HL-60/S4 treated with retinoic acid at 250 ng/mL for 4 days and 3 days (cell line): ENCODE measurements at regions not wholly inside any gene's neighbourhood (a gene's known extent, or its start where the extent isn't known, plus 50 kb on each side); places are given as distances from the start of the nearest gene placed in this dataset.
"Not testable (repeated sequence)": the region's sequence is repeated elsewhere in the genome, so short reads cannot be mapped to it uniquely, and the experiment has no call there.

Experiments
- in situ Hi-C: fragments of 300-500 bp; cut with MboI; formaldehyde crosslinking; loops from 2 replicates; pipeline ENCODE4 v1.7.0; 2022; ENCODE audit warnings: low sequenced_read_pairs

DNA sequence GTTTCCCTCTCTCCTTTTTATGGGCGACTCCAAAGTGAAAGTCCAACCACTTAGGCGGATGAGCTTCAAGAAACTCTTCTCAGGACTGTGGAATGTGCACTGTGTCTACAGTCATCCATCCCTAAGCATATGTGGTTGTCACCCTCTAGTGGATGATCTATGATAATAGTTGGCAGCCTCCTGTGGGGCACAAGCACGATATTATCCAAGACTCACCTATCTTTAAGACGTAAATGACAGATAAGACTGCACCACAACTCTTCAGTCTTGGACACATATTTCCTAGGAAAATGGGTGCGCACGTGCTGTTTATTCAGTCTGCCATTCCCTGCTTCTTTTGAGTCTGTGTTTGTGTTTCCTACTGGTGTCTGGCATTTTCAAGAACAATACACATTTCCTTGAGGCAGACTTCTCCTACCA, 145.5 kb upstream of the CTAGE1 start:
- in situ Hi-C loops, result loop anchor here (10.0 kb wide), 1 partner anchor 638 kb away; no protein-coding TSS in a partner anchor

DNA sequence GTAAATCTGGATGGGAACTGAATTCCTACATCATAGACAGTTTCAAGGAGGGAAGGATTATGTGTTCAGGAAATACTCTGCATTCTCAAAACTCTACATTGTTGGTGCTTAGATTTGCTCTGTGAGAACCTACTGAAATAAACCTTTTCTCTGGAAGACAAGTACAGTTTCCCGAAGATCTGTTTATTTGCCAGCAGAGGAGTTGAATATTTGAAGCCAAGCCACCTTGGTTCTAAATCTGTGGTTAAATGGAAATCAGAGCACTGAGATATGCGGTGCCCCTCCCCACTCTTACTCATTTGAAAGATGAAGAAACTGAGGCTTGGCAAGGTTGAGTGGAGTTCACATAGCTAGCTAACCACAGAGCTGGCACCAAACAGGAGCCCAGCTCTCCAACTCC, 146.3 kb upstream of the CTAGE1 start:
- in situ Hi-C loops, result loop anchor here (10.0 kb wide), 1 partner anchor 639 kb away; no protein-coding TSS in a partner anchor

DNA sequence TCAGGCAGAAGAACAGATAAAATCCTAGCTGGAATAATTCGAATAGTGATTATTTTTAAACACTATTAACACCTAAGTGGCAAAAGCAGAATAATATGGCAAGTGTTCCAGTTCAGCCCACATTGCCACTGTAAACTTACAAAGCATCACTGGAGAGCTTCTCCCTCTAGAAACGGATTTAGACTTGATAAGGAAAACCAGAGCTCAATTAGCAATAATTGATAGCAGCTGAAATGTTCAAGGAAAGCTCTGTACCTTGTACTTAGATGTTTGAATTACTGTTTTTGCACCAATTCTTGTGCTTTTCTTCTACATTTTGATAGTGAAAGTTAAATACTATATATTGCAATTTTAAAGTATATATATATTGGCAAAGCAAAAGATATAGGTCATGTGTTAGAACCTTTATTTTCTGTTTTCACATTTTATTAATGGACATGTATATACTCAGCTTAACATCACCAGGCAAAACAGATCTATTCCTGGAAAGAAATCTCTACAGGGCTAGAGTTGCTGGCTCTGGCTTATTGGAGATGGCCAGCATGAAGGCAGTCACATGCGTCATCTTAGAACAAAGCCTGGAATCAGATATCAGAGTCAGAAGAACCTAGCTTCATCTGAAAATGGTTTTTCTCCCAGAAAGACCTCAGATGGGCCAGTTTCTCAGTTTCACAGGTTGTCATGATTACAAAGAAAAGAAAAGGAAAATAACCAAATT, 149.1 kb upstream of the CTAGE1 start:
- in situ Hi-C loops, result loop anchor here (10.0 kb wide), 1 partner anchor 642 kb away; no protein-coding TSS in a partner anchor

DNA sequence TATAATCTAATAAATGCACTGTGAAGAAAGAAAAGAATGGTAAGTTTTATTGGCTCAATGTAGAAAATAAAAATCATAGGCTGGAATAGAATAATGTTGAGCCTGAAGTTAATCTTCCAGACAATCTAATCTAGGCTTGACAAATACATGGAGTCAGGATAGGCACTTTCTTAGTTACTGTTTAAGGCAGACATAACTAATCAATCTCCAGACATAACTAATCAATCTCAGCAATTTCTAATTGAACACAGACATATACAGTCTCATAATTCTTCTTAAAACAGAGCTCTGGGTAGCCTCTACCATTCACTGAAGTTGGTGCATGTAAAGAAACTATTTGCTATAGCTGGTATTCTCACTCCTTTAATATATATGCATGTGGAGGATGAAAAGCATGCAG, 150.1 kb upstream of the CTAGE1 start:
- in situ Hi-C loops, result loop anchor here (10.0 kb wide), 1 partner anchor 643 kb away; no protein-coding TSS in a partner anchor

DNA sequence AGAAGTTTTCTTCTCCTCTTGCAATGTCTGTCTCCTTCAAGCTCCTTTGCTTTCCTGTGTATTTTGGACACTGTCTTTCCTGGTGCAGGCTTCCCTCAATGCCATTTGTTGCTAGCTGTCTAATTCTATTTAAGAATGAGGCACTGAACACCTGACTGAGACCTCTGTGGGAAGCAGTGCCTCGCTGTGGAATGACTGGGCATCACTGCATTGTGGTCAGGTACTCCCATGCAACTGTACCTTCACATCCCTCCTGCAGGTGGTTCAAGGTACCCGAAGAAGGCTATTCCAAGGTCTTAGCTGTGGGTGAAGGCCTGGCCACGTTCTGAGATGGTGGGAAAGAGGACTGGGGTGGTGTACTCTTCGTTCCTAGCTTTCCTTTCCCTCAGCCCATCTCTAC, 152.8 kb upstream of the CTAGE1 start:
- in situ Hi-C loops, result no loop called here

DNA sequence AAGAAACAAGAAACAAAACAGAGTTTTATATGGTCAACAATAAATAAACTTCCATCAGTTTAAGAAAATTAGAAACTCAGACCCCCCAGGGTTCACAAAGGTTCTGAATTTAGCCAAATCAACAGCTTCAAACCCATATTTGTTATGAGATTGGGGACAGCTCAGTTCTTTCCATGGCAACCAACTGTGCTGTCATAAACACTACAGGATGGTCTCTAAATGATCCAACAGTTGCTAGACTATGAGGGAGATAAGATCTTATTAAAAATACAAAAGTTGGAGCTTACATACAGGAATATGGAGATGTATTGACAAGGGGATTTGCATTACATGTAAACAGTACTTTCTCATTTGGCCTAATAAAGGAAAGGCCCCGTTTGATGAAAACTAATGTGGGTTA, 154.6 kb upstream of the CTAGE1 start:
- in situ Hi-C loops, result no loop called here

DNA sequence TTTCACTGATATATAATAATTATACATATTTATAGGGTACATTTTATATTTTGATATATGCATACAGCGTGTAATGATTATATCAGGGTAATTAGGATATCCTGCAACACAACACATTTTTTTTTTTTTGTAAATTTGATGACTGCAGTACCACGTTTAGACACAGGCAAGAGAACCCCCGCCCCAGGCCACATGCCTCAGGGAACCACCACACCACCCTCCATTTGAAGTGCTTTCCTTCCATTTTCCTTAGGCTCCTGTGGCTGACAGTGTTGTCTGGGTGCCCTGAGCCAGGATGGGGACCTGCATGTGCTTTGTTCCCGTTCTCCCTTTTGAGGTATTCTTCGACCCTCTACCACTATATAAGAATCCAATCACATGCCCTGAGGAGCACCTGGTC, 161.6 kb upstream of the CTAGE1 start:
- in situ Hi-C loops, result no loop called here

DNA sequence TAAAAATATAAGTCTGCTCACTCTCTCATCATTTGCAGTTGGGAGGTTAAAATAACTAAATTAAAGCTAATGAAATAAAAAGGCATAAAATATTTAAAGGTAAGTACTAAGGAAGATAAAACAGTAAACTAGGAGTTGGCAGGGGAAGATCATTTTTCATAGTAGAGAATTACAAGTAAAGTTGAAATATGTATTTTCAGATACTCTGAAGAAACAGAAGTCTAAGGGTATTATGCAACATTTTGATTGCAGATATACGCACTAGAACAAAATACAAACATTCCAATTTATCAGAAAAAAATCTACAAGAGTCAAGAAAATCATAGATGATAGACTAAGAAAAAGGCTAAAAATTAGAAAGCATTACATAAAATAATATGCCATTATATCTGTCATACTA, 167.6 kb upstream of the CTAGE1 start:
- in situ Hi-C loops, result no loop called here

DNA sequence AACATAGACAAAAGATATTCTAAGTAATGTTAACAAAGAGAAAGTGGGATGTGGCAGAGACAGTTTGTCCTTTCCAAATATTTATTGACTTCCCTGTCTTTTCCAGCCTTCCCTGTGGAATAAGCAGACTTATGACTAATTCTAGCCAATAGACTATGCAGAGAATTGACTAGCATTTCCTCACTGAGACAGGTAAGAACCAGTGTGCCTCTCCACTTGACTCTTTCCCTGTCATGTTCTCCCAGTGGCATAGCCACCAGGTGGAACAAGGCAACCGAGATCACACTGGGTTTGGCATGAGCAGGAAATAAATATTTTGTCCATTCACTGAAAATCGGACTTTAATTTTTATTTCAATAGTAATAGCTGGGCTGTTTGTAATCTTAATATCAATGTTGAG, 168.1 kb upstream of the CTAGE1 start:
- in situ Hi-C loops, result no loop called here

DNA sequence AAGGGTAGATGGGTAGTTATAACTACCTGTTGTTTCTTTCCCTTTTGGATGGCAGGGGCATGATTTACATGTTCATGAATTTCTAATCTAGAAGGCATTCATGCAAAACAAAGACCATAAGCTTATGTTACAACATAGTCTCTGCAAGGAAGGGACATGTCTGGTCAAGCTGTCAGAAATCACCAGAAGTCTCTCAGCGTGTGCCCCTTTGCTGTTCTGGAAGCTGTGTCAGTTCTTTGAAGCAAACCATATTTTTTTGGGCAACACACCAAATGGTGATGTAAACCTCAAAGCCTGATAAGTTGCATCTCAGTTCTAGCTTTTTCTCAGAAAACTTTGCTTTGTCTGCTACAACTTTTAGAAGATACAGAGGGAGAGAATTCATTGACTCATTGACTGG, 173.5 kb upstream of the CTAGE1 start:
- in situ Hi-C loops, result no loop called here

DNA sequence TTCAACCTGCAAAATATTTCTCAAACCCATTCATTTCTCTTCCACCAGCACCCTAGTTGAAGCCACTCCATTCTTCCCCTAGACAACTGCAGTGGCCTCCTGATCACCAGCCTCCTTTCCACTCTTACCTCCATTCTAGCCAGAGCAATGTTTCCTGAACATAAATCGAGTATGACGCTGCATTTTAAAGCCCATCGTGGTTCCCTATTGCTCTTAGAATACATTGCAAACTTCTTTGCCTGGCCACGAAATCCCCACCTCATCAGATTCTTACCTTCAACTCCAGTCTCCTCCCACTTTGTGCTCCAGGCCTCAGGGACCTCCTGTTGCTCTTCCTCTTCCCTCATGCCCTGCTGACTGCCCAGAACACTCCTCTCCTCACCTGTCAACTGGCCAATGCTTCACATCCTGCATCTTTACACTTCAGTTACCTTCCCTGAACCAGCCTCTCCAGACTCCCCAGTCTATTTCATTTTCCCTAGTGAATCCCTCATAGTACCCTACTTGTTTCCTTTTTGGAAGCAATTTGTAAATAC, 176.5 kb upstream of the CTAGE1 start:
- in situ Hi-C loops, result no loop called here

DNA sequence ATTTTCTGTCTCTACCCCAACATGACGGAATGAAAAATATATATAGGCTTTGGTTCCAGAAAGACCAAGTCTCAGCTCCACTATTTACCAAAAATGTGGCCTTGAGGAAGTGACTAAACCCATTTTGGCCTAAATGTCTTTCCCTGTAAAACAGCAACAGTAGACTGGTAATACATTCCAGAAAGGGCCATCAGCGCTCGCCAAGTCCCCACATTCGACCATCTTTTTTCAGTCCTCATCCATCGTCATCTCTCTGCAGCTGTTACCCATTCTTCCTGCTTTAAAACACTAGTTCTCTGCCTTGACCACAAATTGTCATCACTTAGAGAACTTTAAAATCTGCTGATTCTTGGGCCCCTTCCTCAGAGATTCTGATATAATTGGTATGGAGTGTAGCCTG, 183.8 kb upstream of the CTAGE1 start:
- in situ Hi-C loops, result no loop called here

DNA sequence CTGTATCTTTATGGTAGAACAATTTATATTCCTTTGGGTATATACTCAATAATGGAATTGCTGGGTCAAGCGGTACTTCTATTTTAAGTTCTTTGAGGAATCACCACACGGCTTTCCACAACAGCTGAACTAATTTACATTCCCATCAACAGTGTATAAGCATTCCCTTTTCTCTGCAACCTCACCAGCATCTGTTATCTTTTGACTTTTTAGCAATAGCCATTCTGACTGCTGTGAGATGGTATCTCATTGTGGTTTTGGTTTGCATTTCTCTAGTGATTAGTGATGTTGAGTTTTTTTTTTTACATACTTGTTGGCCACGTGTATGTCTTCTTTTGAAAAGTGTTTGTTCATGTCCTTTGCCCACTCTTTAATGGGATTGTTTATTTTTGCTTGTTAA, 184.7 kb upstream of the CTAGE1 start:
- in situ Hi-C loops, result not testable (repeated sequence)

DNA sequence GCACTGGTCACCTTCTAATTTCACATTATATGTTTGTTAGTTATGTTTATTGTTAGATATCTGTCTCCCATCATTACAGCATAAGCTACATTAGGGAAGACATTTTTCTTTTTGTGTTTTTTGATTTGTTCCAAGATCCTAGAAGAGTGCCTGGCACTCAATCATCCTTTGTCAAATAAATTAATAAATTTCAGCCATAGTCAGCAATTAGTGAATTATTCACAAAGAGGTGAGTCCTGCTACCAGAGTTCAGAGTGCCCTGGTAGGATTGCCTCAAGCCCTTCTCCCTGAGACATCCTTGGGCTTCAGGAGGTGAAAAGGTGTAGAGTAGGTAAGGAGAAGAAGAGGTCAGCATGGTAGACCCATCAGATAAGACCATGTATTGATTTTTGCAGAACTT, 186.2 kb upstream of the CTAGE1 start:
- in situ Hi-C loops, result no loop called here

DNA sequence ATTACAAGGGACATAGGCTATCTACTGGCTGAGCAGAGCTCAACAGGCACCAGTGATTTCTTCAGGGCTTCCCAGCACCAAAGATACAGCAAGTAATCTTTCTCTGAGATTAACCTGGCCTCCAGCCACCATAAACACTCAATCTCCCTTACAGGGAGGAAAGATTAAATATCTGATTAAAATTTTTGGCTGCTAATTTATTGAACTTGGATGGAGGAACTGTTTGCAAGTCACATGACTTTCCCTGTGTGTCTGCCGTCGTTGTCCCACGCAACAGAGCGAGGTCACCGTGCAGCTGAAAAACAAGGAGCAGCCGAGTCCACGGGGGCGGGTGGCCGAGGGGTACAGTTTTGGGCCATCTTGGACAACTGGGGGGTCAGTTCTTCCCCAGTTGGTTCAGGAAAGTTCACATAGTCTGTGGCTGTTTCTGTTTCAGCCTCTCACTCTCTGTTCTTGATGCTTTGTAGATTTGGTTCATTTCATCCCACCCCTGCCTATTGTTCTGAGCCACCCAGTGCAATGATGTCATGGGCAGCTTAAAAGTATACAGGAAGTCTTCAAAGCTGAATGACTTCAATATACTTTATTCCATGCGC, 186.8 kb upstream of the CTAGE1 start:
- in situ Hi-C loops, result no loop called here

DNA sequence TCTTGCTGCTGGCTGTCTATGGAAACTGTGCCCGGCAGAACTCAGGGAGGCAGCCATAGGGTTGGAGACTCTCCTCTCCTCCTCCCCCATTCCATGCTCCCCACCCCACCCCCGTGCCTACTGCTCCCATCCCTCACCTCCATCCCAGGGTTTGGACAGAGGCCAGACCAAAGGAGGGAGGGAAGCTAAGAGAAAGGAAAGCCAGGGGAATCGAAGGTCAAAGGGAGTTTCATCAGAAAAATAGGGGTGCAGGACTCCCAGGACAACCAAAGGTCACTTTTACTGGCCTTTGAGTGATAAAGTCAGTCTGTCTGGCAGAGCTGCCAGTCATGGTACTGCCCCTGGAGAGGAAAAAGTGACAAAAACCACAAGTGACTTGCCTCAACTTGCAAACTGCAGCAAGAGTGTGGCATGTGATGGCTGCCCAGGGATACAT, 187.3 kb upstream of the CTAGE1 start:
- in situ Hi-C loops, result no loop called here

DNA sequence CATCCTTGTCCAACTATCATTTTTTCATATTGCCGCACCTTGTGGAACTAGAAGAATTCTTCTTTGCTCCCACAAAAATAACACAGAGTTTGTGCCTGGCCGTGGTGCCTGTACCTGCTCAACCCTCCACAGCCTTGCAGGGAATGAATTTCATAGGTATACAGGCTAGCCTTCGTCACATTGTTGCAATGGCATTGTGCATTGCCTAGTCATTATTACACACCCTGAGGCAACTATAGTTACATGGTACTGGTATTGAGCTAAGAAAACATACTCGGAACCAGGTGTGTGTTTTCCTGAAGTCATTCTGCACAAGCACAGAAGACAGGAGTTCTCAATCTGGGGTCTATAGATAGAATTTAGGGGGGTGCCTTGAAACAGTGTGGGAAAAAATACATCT, 188.0 kb upstream of the CTAGE1 start:
- in situ Hi-C loops, result no loop called here

DNA sequence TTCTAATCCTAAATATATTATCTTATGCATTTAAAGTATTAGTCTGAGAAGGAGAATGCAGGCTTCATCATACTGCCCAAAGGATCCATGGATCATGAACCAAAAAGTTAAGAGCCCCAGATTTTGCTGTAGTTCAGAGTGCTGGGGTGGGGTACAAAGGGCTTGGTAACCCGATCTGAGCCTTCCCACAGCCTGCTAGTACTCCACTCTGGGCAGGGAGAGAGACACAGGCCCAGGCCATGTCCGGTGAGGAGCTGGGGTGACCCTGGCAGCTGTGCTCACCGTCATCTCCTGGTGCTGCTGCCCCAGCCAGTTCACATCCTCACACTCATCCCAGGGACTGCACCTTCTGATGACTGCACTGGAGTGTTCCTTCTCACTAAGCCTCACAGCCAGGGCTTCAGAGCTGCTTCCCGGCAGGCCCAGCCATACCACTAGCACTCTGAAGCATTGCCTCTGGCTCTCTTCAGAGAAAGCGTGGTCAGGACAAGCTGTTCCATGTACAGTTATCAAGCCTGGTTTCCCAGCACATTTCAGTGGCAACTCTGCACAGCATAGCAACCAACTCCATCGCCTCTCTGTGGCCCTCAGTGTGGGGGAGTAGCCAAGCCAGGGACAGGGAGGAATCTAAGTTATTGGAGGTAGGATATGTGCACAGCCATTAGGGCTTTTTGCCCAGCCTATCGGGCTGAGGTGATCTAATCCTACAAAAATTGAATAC, 189.0 kb upstream of the CTAGE1 start:
- in situ Hi-C loops, result no loop called here

DNA sequence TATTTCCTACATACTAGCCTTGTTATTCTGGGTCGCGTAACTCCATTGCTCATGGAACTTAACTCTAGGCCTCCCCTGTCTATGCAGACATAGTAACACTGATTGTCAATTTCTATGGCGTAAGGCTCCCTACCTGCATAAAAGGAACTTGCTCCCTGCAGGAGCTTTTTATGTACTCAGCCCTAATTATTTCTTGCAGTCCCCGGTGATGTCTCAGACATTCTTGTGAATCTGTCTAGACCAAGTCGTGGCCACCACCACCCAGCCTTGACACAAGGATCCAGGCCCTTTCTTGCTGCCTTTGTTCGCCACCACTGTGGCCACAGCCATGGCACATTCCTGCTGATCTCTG, 189.5 kb upstream of the CTAGE1 start:
- in situ Hi-C loops, result no loop called here

DNA sequence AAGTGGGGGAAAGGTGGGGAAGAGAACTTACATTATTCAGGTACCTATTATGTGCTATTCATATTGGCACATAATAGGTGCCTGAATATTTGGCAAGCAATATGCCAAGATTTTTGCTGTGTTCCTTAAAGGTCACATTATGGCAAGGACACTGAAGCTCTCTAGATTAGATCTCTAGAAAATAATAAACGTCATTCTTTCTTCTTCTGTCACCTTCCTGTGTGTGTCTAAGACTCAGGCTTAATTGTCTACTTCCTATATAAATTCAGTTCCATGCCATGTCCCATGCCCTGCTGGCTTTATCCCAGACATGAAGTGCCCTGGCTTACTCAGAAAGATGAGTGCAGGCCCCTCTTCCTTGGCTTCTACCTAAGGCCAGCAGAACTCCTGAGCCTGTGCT, 191.1 kb upstream of the CTAGE1 start:
- in situ Hi-C loops, result no loop called here

DNA sequence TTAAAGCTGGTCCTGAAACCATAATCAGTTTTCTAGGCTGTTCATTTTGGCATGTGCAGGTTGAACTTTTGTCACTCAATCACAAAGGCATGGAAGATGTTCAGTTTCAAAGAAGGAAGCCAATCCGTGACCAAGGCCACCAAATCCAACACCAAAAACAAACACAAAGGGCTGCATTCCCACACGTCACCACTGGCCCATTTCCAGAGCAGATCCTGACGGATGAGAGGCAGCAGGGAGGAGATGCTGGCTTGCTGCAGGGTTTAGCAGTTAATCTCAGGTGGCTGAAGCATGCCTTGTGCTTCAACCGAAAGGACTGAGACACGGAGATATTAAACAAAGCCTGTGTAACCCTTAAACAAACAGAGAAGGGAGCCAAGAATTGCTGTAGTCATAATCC, 191.9 kb upstream of the CTAGE1 start:
- in situ Hi-C loops, result no loop called here
